ENCODE measurements at regions not wholly inside any gene's neighbourhood (a gene's known extent, or its start where the extent isn't known, plus 50 kb on each side); places are given as distances from the start of the nearest gene placed in this dataset.

GRCh38 chr17:77674358-77674757, 284.1 kb upstream of the TNRC6C start:
- no peak overlapping the region for H3K27ac ChIP-seq
- TF ChIP-seq ZFX (IDR thresholded peaks at IDR 0.05) (no peak), CTCF (conservative IDR thresholded peaks at IDR 0.05) (no peak)

GRCh38 chr17:77675411-77675810, 283.1 kb upstream of the TNRC6C start:
- no peak overlapping the region for H3K27ac ChIP-seq
- no peak for TF ChIP-seq CTCF (conservative IDR thresholded peaks at IDR 0.05)

GRCh38 chr17:77675816-77676215, 282.7 kb upstream of the TNRC6C start:
- TF ChIP-seq CTCF (conservative IDR thresholded peaks at IDR 0.05), result no peak
- TF ChIP-seq ZFX (IDR thresholded peaks at IDR 0.05), result no peak
- H3K27ac ChIP-seq, result no peak overlapping the region

GRCh38 chr17:77676237-77676661, 282.3 kb upstream of the TNRC6C start:
- H3K27ac ChIP-seq, result no peak overlapping the region

GRCh38 chr17:77677211-77677610, 281.3 kb upstream of the TNRC6C start:
- no peak for TF ChIP-seq CTCF (conservative IDR thresholded peaks at IDR 0.05)
- TF ChIP-seq ZFX (IDR thresholded peaks at IDR 0.05), result no peak

More at GRCh38 chr17:77676237-77676661, 282.3 kb upstream of the TNRC6C start:
- TF ChIP-seq CTCF (conservative IDR thresholded peaks at IDR 0.05), result no peak
- TF ChIP-seq ZFX (IDR thresholded peaks at IDR 0.05), result no peak

GRCh38 chr17:77677630-77678029, 280.9 kb upstream of the TNRC6C start:
- TF ChIP-seq ZFX (IDR thresholded peaks at IDR 0.05), result no peak
- no peak for TF ChIP-seq CTCF (conservative IDR thresholded peaks at IDR 0.05)
- no peak overlapping the region for H3K27ac ChIP-seq

More at GRCh38 chr17:77677211-77677610, 281.3 kb upstream of the TNRC6C start:
- no peak overlapping the region for H3K27ac ChIP-seq

- TF ChIP-seq CTCF (conservative IDR thresholded peaks at IDR 0.05), result no peak
- TF ChIP-seq ZFX (IDR thresholded peaks at IDR 0.05), result no peak
- no peak overlapping the region for H3K27ac ChIP-seq
Measured at GRCh38 chr17:77679589-77679988, 278.9 kb upstream of the TNRC6C start.

Measured in C4-2B (cell line).